Transverse colon (tissue), 4 donors: ENCODE measurements at regions not wholly inside any gene's neighbourhood (a gene's known extent, or its start where the extent isn't known, plus 50 kb on each side); places are given as distances from the start of the nearest gene placed in this dataset.

ENCODE experiments used
- CTCF ChIP-seq, 5 experiments: fragments of 200-600 bp in 3 of 5; fragments of 450-650 bp in 2 of 5; sonication (generic) in 3 of 5; IDR thresholded peaks; 1 replicate in 2 of 5; 2 replicates in 3 of 5; pipeline ENCODE4 v1.5.1; 2016 to 2017; ENCODE audit warnings: antibody characterized with exemption in 5 of 5, inconsistent platforms in 3 of 5, mild to moderate bottlenecking in 2 of 5, moderate library complexity in 1 of 5
- POLR2AphosphoS5 ChIP-seq, 3 donors: sonication (generic); formaldehyde crosslinking; IDR thresholded peaks; one replicate each; pipeline ENCODE4 v1.6.1; 2016; ENCODE audit warnings: antibody characterized with exemption in 3 of 3

- TF ChIP-seq CTCF (IDR thresholded peaks at IDR 0.05) (no peak), POLR2AphosphoS5 (IDR thresholded peaks at IDR 0.05) (no peak)
These were observed 74.6 kb downstream of the NUDT12 start for GRCh38 chr5:103487822-103488493.
